Suprapubic skin (tissue), 4 donors: ENCODE measurements at regions not wholly inside any gene's neighbourhood (a gene's known extent, or its start where the extent isn't known, plus 50 kb on each side); places are given as distances from the start of the nearest gene placed in this dataset.

ENCODE experiments used
- DNase-seq, 2 donors: peaks; one replicate each; pipeline ENCODE4 v3.0.0-alpha.2; 2019; ENCODE audit warnings: low spot score in 2 of 2
- H3K27ac ChIP-seq: fragments of 200-600 bp; sonication (generic); one replicate; pipeline ENCODE4 v1.5.1; 2019
- H3K27me3 ChIP-seq: fragments of 200-600 bp; sonication (generic); one replicate; pipeline ENCODE4 v1.5.1; 2019
- H3K36me3 ChIP-seq: fragments of 200-600 bp; sonication (generic); one replicate; pipeline ENCODE4 v1.5.1; 2019
- H3K4me1 ChIP-seq: fragments of 200-600 bp; sonication (generic); one replicate; pipeline ENCODE4 v1.5.1; 2019
- H3K4me3 ChIP-seq: fragments of 200-600 bp; sonication (generic); one replicate; pipeline ENCODE4 v1.5.1; 2019; ENCODE audit warnings: mild to moderate bottlenecking
- H3K9me3 ChIP-seq: fragments of 200-600 bp; sonication (generic); one replicate; pipeline ENCODE4 v1.5.1; 2019
- CTCF ChIP-seq, 2 donors: fragments of 200-600 bp in 1 of 2; fragments of 450-650 bp in 1 of 2; sonication (generic) in 1 of 2; IDR thresholded peaks; one replicate each; pipeline ENCODE4 v1.5.1; 2016 to 2019; ENCODE audit warnings: antibody characterized with exemption in 2 of 2, mild to moderate bottlenecking in 1 of 2, moderate library complexity in 1 of 2
- EP300 ChIP-seq: sonication (generic); formaldehyde crosslinking; IDR thresholded peaks from one replicate; pipeline ENCODE4 v1.6.1; 2017; ENCODE audit warnings: antibody characterized with exemption
- POLR2A ChIP-seq, 2 donors: fragments of 450-650 bp; IDR thresholded peaks; one replicate each; pipeline ENCODE4 v1.6.1; 2017; ENCODE audit warnings: antibody characterized with exemption in 2 of 2, mild to moderate bottlenecking in 2 of 2, moderate library complexity in 2 of 2
- POLR2AphosphoS5 ChIP-seq, 3 donors: sonication (generic); formaldehyde crosslinking; IDR thresholded peaks; one replicate each; pipeline ENCODE4 v1.6.1; 2017; ENCODE audit warnings: antibody characterized with exemption in 3 of 3
- WGBS: methylation state at CpG from one replicate; pipeline ENCODE4 v1.1.5; 2018; 5-methylcytosine and 5-hydroxymethylcytosine counted together

DNA sequence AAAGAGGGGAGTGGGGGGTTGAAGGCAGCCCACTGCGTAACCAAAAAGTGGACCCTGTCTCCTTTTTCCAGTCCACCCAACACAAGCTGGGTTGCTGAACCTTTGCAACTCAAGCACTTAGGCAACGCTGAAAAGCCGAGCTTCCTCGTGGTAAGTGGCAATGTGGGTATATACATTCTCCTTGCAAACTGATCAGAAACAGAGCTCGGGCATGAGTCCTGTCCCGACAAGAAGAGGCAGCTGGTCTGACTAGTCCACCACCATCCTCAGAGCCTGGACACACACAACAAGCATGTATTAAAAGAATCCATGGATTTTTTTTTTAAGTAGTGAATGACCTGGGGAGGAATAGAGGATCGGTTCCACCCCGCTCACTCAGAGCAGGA, 240.6 kb upstream of the ZNF507 start:
- Histone ChIP-seq H3K36me3 (no peaks in the 10 kb centered on the region), H3K27me3 (peaks cover 5% of the 10 kb centered on the region), H3K4me1 (no peaks in the 10 kb centered on the region), H3K9me3 (no peaks in the 10 kb centered on the region), H3K4me3 (no peak overlapping the region), H3K27ac (no peak overlapping the region)
- DNase-seq, result no peak
- WGBS, result 66% methylated on average over 8 of the region's 8 CpGs
- TF ChIP-seq EP300, result no peak
- no peak for TF ChIP-seq CTCF (IDR thresholded peaks at IDR 0.05)
- no peak for TF ChIP-seq POLR2A (IDR thresholded peaks at IDR 0.05)
- no peak for TF ChIP-seq POLR2AphosphoS5 (IDR thresholded peaks at IDR 0.05)

DNA sequence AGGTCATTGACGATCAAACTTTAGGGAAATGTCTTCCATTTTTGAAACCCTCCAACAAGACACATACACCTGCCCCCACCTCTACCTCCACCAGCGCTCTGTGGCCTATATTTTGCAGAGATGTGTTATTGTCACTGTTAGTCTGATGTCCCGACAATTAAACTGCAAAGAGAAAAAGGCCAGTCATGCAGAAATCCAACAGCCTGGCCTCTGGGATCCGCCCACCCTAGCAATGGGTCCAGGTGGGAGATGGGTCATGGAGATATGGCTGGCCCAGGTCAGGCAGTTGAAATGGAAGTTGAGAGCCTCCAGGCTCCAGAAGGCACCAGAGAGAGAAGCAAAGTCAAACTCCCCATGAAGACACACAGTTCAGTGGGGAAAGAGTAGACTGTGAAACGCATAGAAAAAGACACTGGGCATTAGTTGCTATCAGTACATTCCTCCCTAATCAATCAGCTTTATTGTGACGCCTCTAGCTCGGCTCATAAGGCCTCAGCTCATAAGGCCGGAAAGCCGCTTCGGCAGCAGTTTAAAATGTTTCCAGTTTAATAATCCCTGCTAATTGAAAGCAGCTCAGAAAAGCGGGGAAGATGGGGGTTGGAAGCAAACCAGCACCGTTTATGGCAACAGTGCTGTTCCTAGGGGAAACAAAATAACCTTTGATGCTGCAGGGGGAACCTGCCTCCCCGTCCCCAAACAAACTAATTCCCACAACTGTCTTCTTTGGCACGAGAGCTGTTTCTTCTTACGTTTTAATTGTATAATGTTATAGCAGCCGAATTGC, 239.7 kb upstream of the ZNF507 start:
- no peaks in the 10 kb centered on the region for H3K9me3 ChIP-seq
- peaks cover 5% of the 10 kb centered on the region for H3K27me3 ChIP-seq
- H3K4me3 ChIP-seq, result no peak overlapping the region
- 66% methylated on average over 16 of the region's 16 CpGs for WGBS
- no peak for DNase-seq
- no peak overlapping the region for H3K27ac ChIP-seq
- no peaks in the 10 kb centered on the region for H3K36me3 ChIP-seq
- TF ChIP-seq POLR2A (IDR thresholded peaks at IDR 0.05), result no peak
- TF ChIP-seq CTCF (IDR thresholded peaks at IDR 0.05), result no peak
- no peak for TF ChIP-seq EP300
- no peak for TF ChIP-seq POLR2AphosphoS5 (IDR thresholded peaks at IDR 0.05)
- H3K4me1 ChIP-seq, result no peaks in the 10 kb centered on the region

DNA sequence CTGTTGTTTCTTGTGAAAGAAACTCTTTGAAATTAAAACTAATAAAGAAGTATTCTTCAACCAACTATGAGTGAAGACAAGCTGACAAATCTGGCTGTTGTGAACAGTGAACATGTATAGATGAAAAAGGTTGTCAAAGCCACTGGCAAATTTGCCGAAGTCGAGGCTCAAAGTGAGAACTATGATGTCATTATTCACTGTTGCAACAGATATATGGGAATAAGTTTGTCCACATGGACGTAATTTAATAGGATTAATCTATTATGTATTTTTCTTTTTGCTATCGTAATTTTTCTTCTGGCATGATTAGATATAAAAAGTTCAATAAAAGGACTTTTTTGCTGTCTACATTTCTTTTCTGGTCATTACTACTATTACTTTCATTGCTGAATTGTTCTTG, 223.2 kb upstream of the ZNF507 start:
- WGBS, result 83% methylated on average over 4 of the region's 4 CpGs
- TF ChIP-seq EP300 (no peak), POLR2AphosphoS5 (IDR thresholded peaks at IDR 0.05) (no peak), POLR2A (IDR thresholded peaks at IDR 0.05) (no peak), CTCF (IDR thresholded peaks at IDR 0.05) (no peak)
- Histone ChIP-seq H3K4me1 (no peaks in the 10 kb centered on the region), H3K36me3 (no peaks in the 10 kb centered on the region), H3K27me3 (peaks cover 9% of the 10 kb centered on the region), H3K9me3 (no peaks in the 10 kb centered on the region), H3K4me3 (no peak overlapping the region), H3K27ac (no peak overlapping the region)
- no peak for DNase-seq

- no peak for DNase-seq
- Histone ChIP-seq H3K4me3 (no peak overlapping the region), H3K27ac (no peak overlapping the region), H3K4me1 (no peaks in the 10 kb centered on the region), H3K9me3 (no peaks in the 10 kb centered on the region), H3K36me3 (no peaks in the 10 kb centered on the region), H3K27me3 (peaks cover 9% of the 10 kb centered on the region)
- no peak for TF ChIP-seq EP300
- TF ChIP-seq POLR2A (IDR thresholded peaks at IDR 0.05), result no peak
- no peak for TF ChIP-seq CTCF (IDR thresholded peaks at IDR 0.05)
- no peak for TF ChIP-seq POLR2AphosphoS5 (IDR thresholded peaks at IDR 0.05)
- 63% methylated on average over 11 of the region's 11 CpGs for WGBS
Observed at GRCh38 chr19:32123355-32123940, 222.0 kb upstream of the ZNF507 start.

GRCh38 chr19:32124585-32124984, 220.8 kb upstream of the ZNF507 start:
- Histone ChIP-seq H3K4me3 (no peak overlapping the region), H3K36me3 (no peaks in the 10 kb centered on the region), H3K4me1 (no peaks in the 10 kb centered on the region), H3K27me3 (peaks cover 9% of the 10 kb centered on the region), H3K27ac (no peak overlapping the region), H3K9me3 (no peaks in the 10 kb centered on the region)
- WGBS, result 85% methylated on average over 9 of the region's 10 CpGs
- no peak for DNase-seq
- TF ChIP-seq EP300 (no peak), POLR2A (IDR thresholded peaks at IDR 0.05) (no peak), CTCF (IDR thresholded peaks at IDR 0.05) (no peak), POLR2AphosphoS5 (IDR thresholded peaks at IDR 0.05) (no peak)
